G401.6 (cell line): ENCODE measurements at regions not wholly inside any gene's neighbourhood (a gene's known extent, or its start where the extent isn't known, plus 50 kb on each side); places are given as distances from the start of the nearest gene placed in this dataset.
"Not testable (repeated sequence)": the region's sequence is repeated elsewhere in the genome, so short reads cannot be mapped to it uniquely, and the experiment has no call there.

ENCODE experiments used
- FAIRE-seq: peaks from 2 replicates; lab custom pipeline; 2012; peaks lifted over from hg19 to GRCh38; lab: Jason Lieb, UNC

- no peak for FAIRE-seq
Measured at GRCh38 chr10:84704101-84704500, 375.7 kb downstream of the CCSER2 start.

GRCh38 chr10:84706431-84706830 lies 378.0 kb downstream of the CCSER2 start:
- no peak for FAIRE-seq

DNA sequence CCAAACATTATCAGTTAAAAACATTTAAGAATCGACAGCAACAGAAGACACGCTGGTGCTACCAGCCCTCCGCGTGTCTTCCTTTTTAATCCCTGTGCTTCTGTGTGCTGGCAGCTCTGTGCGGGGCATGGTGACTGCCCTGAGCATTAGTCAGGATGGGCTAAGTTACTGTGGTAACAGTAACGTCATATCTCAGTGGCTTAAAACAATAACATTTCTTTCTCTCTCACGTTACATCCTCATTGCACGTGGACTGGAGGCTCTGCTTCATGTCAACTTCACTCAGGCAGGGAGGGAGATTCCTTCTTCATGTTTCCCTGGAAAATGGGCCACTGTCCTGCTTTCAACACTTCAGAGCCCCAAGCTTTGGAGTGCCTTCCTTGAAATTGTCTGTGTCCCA lies 378.5 kb downstream of the CCSER2 start:
- FAIRE-seq: no peak

DNA sequence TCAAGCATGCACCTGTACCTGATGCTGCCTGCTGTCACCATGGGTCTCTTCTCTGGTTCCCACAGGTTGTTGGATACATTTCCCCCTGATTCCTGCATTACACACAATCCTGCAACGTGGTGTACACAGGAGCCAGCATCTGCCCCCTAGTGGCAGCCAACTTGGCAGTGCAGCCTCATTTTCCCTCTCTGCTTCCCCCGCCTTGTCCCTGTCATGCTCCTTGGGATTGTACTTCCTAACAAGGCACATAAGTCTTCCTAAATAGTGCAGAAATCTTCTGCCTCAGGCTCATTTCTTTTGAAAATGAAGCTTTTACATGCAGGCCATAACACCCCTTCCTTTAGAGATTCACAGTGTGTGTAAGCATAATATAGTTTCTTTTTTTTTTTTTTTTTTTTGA lies 387.5 kb downstream of the CCSER2 start:
- FAIRE-seq: no peak

- FAIRE-seq: no peak
Measured at GRCh38 chr10:84718877-84719616, 390.7 kb downstream of the CCSER2 start.

DNA sequence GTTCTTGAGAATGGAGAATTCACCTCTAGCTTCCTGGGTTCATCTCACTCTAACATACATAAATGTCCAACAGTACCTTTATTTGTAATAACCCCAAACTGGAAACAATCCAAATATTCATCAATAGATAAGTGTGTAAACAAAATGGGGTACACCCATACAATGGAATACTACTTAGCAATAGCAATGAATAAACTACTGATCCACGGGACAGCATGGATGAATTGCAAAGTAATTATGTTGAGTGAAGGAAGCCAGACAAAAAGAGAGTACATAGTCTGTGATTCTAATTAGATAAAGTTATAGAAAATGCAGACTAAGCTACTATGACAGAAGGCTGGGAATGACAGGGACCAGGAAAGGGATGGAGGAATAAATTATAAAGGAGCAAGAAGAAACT lies 391.3 kb downstream of the CCSER2 start:
- no peak for FAIRE-seq

- no peak for FAIRE-seq
Measured at GRCh38 chr10:84727398-84727797, 399.0 kb downstream of the CCSER2 start.

- not testable (repeated sequence) for FAIRE-seq
Measured at GRCh38 chr10:84739126-84739525, 410.7 kb downstream of the CCSER2 start.

DNA sequence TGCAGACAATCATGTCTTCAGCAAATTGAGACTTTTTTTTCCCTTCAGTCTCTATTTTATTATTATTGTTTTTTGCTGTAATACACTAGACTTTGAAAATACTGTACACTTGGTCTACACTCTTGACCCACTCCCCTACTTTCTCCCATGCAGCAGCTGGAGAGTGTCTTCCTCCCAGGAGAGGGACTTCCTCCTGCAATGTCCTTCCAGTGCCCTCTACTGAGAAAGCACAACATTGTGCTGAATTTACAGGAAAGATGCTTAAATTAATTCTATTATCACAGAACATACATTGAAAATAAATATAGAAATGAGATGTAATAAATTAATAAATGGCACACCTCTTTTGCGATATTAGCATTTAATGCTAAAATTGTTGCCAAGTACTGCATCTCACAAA lies 411.3 kb downstream of the CCSER2 start:
- no peak for FAIRE-seq

- FAIRE-seq: no peak
Measured at GRCh38 chr10:84743483-84743882, 415.1 kb downstream of the CCSER2 start.

- FAIRE-seq: no peak
Measured at GRCh38 chr10:84755311-84755710, 426.9 kb downstream of the CCSER2 start.

- not testable (repeated sequence) for FAIRE-seq
Measured at GRCh38 chr10:84756653-84757052, 428.3 kb downstream of the CCSER2 start.

GRCh38 chr10:84761994-84762614 lies 433.7 kb downstream of the CCSER2 start:
- not testable (repeated sequence) for FAIRE-seq

DNA sequence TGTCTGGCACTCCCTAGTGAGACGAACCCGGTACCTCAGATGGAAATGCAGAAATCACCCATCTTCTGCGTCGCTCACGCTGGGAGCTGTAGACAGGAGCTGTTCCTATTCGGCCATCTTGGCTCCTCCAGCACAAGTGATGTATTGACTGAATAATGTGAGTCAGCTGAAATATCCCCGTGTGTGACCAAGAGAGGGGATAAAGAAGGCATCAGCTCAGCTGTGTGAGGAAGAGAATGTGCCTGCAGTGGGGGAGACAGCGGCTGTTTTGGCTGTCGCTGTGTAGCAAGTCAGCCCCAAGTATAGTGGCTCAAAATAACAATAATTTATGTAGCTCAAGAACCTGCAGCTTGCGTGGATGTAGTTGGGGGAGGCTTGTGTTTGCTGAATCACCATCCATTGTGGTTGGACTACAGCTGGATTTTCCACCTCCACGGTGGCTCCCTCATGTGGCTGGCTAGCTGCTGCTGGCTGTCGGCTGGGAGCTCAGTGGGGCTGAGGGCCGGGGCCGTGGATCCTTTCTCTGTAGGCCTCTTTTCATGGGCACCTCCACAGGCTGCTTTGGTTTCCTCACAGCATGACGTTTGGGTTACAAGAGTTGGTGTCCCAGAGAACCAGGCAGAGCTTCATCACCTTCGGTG lies 434.5 kb downstream of the CCSER2 start:
- FAIRE-seq: no peak

DNA sequence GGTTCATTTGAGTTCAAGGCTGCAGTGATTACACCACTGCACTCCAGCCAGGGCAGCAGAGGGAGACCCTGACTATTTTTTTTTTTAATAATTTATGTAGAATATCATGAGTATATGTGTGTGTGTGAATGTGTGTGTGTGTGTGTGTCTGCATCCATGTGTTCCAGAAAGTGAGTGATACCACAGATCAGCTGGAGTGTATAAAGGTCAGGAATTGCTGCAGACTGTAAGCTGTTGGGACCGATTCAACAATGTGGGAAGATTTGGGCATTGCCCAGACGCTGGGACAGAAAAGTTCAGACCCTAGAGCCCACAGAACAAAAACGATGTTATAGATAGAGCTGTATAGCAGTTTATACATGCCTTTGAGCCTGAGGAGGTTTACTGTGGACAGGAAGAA lies 435.6 kb downstream of the CCSER2 start:
- no peak for FAIRE-seq

- FAIRE-seq: no peak
Measured at GRCh38 chr10:84765086-84765485, 436.7 kb downstream of the CCSER2 start.

- no peak for FAIRE-seq
Measured at GRCh38 chr10:84765656-84766055, 437.3 kb downstream of the CCSER2 start.

- no peak for FAIRE-seq
Measured at GRCh38 chr10:84766923-84767322, 438.5 kb downstream of the CCSER2 start.

GRCh38 chr10:84768132-84768531 lies 439.7 kb downstream of the CCSER2 start:
- no peak for FAIRE-seq

GRCh38 chr10:84770824-84771223 lies 442.4 kb downstream of the CCSER2 start:
- no peak for FAIRE-seq

DNA sequence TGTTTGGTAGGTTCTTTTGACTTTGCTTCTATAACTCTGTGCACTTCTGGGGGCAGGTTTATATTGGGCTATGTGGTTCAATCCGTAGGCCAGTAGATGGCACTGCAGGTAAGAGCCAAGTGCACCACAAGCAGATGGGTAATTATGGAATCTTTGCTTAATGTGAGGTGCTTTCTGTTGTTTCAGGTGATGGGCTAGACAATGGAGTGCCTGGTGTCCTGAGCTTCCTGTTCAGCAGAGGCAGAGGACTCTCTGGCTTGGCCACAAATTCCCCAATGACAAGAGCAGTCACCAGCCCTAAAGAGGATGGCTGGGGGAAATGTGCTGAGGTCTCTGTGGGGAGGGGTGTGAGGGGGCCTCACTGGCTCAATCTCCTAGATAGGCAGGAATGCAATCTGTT lies 455.0 kb downstream of the CCSER2 start:
- FAIRE-seq: no peak

GRCh38 chr10:84783909-84784308 lies 455.5 kb downstream of the CCSER2 start:
- no peak for FAIRE-seq

GRCh38 chr10:84784749-84785148 lies 456.4 kb downstream of the CCSER2 start:
- no peak for FAIRE-seq

DNA sequence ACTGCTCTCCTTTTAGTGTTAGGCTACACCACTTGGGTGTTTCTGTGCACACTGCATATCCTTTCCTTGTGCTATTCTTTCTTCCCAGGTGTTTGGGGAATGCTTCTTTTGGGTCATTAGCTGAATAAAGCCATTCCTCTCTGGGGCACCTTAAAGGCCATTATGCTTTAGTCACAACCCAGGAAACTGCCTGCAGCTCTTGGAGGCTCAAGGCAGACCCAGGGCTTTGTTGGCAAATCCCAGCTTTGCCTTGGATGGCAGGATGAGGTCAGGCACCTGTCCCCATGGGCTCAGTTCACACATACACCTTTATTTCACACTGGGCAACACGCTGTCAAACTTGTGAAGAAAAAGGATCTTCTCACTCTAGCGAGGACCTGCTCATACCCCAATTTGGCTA lies 460.6 kb downstream of the CCSER2 start:
- no peak for FAIRE-seq
